SJSA1 (cell line): ENCODE measurements at regions not wholly inside any gene's neighbourhood (a gene's known extent, or its start where the extent isn't known, plus 50 kb on each side); places are given as distances from the start of the nearest gene placed in this dataset.

Experiments used
- DNase-seq, 2 experiments: peaks; one replicate each; pipeline ENCODE4 v3.0.0-alpha.2; 2015 to 2020; ENCODE audit warnings: low spot score in 2 of 2, low read depth in 1 of 2
- H3K27ac ChIP-seq: fragments of 250-450 bp; sonication (Bioruptor Pico); 2 replicates; pipeline ENCODE4 v1.5.1; 2020; ENCODE audit warnings: mild to moderate bottlenecking, moderate library complexity
- H3K27me3 ChIP-seq: fragments of 250-450 bp; sonication (Bioruptor Pico); replicated peaks from 2 replicates; pipeline ENCODE4 v1.5.1; 2020; ENCODE audit warnings: mild to moderate bottlenecking, moderate library complexity
- H3K36me3 ChIP-seq: fragments of 250-450 bp; sonication (Bioruptor Pico); 2 replicates; pipeline ENCODE4 v1.5.1; 2020; ENCODE audit warnings: mild to moderate bottlenecking
- H3K4me1 ChIP-seq: fragments of 250-450 bp; sonication (Bioruptor Pico); replicated peaks from 2 replicates; pipeline ENCODE4 v1.6.1; 2021; ENCODE audit warnings: mild to moderate bottlenecking
- H3K4me3 ChIP-seq: fragments of 250-450 bp; sonication (Bioruptor Pico); 2 replicates; pipeline ENCODE4 v1.5.1; 2020; ENCODE audit warnings: mild to moderate bottlenecking
- H3K9me3 ChIP-seq: fragments of 250-450 bp; sonication (Bioruptor Pico); replicated peaks from 2 replicates; pipeline ENCODE4 v1.5.1; 2020; ENCODE audit warnings: mild to moderate bottlenecking

- no peaks in the 10 kb centered on the region for H3K9me3 ChIP-seq
- DNase-seq = no peak
- no peaks in the 10 kb centered on the region for H3K27me3 ChIP-seq
- no peak overlapping the region for H3K27ac ChIP-seq
- H3K4me3 ChIP-seq = no peak overlapping the region
- H3K4me1 ChIP-seq = peaks cover 36% of the 10 kb centered on the region
- H3K36me3 ChIP-seq = no peaks in the 10 kb centered on the region
Measured at GRCh38 chr6:44674226-44675155, 287.0 kb downstream of the CDC5L start.

DNA sequence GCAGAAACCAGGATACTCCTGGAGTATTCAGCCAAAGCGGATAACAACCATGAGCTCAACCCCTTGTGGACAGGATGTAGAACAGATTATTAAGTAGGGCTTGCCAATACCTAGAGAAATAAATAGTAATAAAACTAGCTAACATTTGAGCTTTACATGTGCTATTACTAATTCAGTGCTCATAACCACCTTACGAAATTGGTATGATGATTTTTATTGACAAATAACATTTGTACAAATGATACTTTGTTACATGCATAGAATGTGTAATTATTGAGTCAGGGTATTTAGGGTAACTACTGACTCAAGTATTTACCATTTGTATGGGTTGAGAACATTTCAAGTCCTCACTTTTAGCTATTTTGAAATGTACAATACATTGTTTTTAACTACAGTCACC is 287.9 kb downstream of the CDC5L start:
- Histone ChIP-seq H3K4me3 (no peak overlapping the region), H3K4me1 (peaks cover 26% of the 10 kb centered on the region), H3K9me3 (no peaks in the 10 kb centered on the region), H3K27ac (no peak overlapping the region), H3K27me3 (no peaks in the 10 kb centered on the region), H3K36me3 (no peaks in the 10 kb centered on the region)
- no peak for DNase-seq

DNA sequence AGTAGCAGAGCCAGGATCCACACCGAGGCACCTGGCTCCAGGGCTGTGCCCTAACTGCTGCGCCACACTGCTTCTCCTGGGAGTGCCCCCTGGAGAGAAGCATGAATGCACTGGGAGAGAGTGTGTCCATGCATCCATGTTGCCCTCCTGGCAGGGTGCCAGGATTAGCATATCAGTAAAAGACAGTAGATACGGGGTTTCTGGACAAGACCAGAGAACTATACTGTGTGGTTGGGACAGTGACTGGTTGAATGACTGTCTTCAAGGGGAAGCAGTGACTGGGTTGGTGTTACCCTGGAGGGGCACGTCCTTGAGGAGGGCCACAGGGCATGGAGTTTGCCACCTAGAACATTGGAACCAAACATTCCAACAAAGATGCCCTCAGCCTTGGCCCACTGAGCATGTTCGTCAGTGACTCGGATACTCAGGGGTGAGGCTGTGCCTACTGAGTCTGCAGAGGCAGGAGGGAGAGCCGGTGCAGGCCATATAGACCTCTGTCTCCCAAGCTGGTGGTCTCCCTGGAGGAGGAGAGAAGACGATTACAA is 288.8 kb downstream of the CDC5L start:
- Histone ChIP-seq H3K4me3 (no peak overlapping the region), H3K4me1 (peaks cover 22% of the 10 kb centered on the region), H3K27ac (no peak overlapping the region), H3K27me3 (no peaks in the 10 kb centered on the region), H3K36me3 (no peaks in the 10 kb centered on the region), H3K9me3 (no peaks in the 10 kb centered on the region)
- DNase-seq = peak in 1 of 2 experiments; percentile 25

DNA sequence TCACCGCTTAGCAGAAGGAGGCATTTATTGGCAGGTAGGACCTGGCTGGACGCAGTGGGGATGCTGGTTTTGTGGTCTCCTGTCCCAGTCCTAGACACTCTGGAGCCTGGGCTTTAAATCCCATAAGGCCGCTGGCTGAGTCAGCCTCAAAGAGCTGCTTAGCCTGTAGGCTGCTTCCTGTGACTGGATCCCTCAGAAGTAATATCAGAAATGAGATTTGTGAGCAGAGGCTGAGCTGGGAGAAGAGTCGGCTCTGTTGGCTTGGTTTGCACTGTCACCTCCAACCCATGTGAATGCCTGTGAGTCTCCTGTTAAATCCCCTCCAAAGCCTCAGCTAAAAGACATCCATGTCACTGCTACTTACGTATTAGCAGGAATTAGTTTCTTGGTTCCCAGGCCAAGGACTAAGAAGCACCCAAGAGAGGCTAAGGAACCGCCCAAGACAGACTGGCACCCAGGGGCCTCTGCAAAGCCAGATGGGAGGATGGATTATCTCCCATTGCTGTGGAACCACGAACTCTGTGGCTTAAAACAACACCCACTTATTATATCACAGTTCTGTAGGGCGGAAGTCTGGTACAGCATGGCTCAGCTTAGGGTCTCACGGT is 289.4 kb downstream of the CDC5L start:
- Histone ChIP-seq H3K9me3 (no peaks in the 10 kb centered on the region), H3K27me3 (no peaks in the 10 kb centered on the region), H3K4me1 (peaks cover 20% of the 10 kb centered on the region), H3K27ac (no peak overlapping the region), H3K36me3 (no peaks in the 10 kb centered on the region), H3K4me3 (no peak overlapping the region)
- DNase-seq = peak in 1 of 2 experiments; percentile 43

- H3K27me3 ChIP-seq = no peaks in the 10 kb centered on the region
- DNase-seq = peak in 1 of 2 experiments; percentile 30
Measured at GRCh38 chr6:44678252-44678935, 290.9 kb downstream of the CDC5L start.

GRCh38 chr6:44679438-44680201 is 292.1 kb downstream of the CDC5L start:
- DNase-seq = no peak

More at GRCh38 chr6:44678252-44678935, 290.9 kb downstream of the CDC5L start:
- Histone ChIP-seq H3K4me3 (no peak overlapping the region), H3K9me3 (no peaks in the 10 kb centered on the region), H3K4me1 (peaks cover 13% of the 10 kb centered on the region), H3K36me3 (no peaks in the 10 kb centered on the region), H3K27ac (no peak overlapping the region)

DNA sequence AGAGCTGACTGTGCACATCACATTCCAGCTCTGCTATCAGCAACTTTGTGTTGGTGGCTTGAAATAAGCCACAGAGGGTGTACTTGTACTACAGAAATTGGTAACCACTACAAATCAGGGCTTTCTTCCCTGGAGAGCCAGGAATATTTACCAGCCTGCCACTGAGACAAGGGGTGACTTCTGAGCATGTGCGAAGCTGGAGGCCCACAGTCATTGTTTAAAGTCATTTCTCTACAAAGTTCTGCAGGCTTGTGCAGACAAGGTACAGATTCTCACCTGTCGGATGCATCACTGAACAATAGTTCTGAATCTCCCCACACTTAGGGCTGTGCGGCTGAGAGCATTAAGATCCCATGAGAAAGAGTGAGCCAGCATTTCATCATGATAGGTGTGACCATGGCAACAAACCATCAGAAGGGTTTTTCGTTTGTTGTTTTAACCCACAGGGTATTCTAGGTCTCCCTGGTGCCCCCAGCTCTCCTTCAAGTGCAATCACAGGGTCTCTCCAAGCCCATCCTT is 292.8 kb downstream of the CDC5L start:
- no peak overlapping the region for H3K27ac ChIP-seq
- no peak overlapping the region for H3K4me3 ChIP-seq
- peaks cover 13% of the 10 kb centered on the region for H3K4me1 ChIP-seq
- DNase-seq = no peak
- no peaks in the 10 kb centered on the region for H3K27me3 ChIP-seq
- H3K9me3 ChIP-seq = no peaks in the 10 kb centered on the region
- no peaks in the 10 kb centered on the region for H3K36me3 ChIP-seq

More at GRCh38 chr6:44679438-44680201, 292.1 kb downstream of the CDC5L start:
- Histone ChIP-seq H3K4me1 (peaks cover 13% of the 10 kb centered on the region), H3K9me3 (no peaks in the 10 kb centered on the region), H3K4me3 (no peak overlapping the region), H3K36me3 (no peaks in the 10 kb centered on the region), H3K27ac (no peak overlapping the region), H3K27me3 (no peaks in the 10 kb centered on the region)

- Histone ChIP-seq H3K27ac (no peak overlapping the region), H3K4me3 (no peak overlapping the region), H3K36me3 (no peaks in the 10 kb centered on the region), H3K27me3 (no peaks in the 10 kb centered on the region), H3K9me3 (no peaks in the 10 kb centered on the region), H3K4me1 (peaks cover 5% of the 10 kb centered on the region)
- DNase-seq = peak in 1 of 2 experiments; percentile 30
Measured at GRCh38 chr6:44681761-44682160, 294.3 kb downstream of the CDC5L start.

GRCh38 chr6:44682280-44682679 is 294.8 kb downstream of the CDC5L start:
- H3K27me3 ChIP-seq = no peaks in the 10 kb centered on the region
- DNase-seq = peak in 1 of 2 experiments; percentile 23
- peaks cover under 1% of the 10 kb centered on the region; the same call in 1 of the 2 replicates for H3K4me1 ChIP-seq
- H3K4me3 ChIP-seq = no peak overlapping the region
- no peak overlapping the region for H3K27ac ChIP-seq
- H3K9me3 ChIP-seq = no peaks in the 10 kb centered on the region
- H3K36me3 ChIP-seq = no peaks in the 10 kb centered on the region

DNA sequence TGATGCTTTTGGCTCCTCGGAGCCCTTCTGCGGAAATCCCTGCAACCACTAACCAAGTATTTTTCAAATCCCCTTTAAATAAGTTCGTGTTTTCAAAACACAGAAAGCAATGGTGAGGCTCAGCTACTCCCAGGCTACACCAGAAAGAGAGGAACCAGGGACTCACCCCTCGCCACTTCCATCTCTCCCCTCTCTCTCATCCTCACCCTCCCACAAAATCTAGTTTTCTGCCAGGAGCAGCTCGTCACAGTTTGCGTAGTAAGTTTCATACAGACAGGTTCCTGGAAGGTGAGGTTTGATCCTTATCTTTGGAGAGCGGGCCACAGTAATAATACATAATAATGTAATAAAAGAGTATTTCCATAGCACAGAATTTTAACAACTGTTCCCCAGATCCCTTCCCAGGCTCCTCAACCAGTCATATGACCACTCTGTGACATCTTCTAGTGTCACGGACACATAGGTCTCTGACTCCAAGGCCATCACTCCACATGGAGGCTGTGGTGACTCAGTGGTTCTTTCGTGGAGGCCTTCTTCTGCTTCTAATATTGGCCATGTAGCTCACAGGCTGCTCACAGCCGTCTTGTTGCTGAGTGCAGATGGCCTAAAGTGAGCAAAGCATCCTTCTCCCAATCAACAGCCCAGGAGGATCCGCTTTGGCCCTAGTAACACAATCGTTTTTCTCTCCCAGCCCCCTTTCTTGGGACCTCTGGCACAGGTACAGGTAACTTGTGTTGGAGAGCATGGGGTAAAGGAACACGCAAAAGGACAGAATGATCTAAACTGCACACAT is 295.7 kb downstream of the CDC5L start:
- H3K36me3 ChIP-seq = no peaks in the 10 kb centered on the region

GRCh38 chr6:44685213-44685612 is 297.7 kb downstream of the CDC5L start:
- Histone ChIP-seq H3K27ac (no peak overlapping the region), H3K4me3 (no peak overlapping the region), H3K27me3 (no peaks in the 10 kb centered on the region), H3K4me1 (no peaks in the 10 kb centered on the region), H3K9me3 (no peaks in the 10 kb centered on the region), H3K36me3 (no peaks in the 10 kb centered on the region)
- DNase-seq = no peak

More for the DNA sequence above, 295.7 kb downstream of the CDC5L start:
- no peak for DNase-seq
- Histone ChIP-seq H3K4me3 (no peak overlapping the region), H3K27ac (no peak overlapping the region), H3K4me1 (no peaks in the 10 kb centered on the region), H3K27me3 (no peaks in the 10 kb centered on the region), H3K9me3 (no peaks in the 10 kb centered on the region)

GRCh38 chr6:44696099-44696498 is 308.6 kb downstream of the CDC5L start:
- H3K36me3 ChIP-seq = no peaks in the 10 kb centered on the region
- peak; percentile 32 to 44 for DNase-seq
- no peak overlapping the region for H3K4me3 ChIP-seq
- peak overlapping the region; percentile 9; the same call in 1 of the 2 replicates for H3K27ac ChIP-seq
- H3K9me3 ChIP-seq = no peaks in the 10 kb centered on the region
- H3K27me3 ChIP-seq = no peaks in the 10 kb centered on the region
- peaks cover 10% of the 10 kb centered on the region for H3K4me1 ChIP-seq
